GM18520 (cell line): ENCODE measurements at regions not wholly inside any gene's neighbourhood (a gene's known extent, or its start where the extent isn't known, plus 50 kb on each side); places are given as distances from the start of the nearest gene placed in this dataset.
"Not testable (repeated sequence)": the region's sequence is repeated elsewhere in the genome, so short reads cannot be mapped to it uniquely, and the experiment has no call there.

Source experiments
- ATAC-seq: cut with Tn5 transposase; IDR thresholded peaks from one replicate; pipeline ENCODE4 v1.9.1; 2021; ENCODE audit not compliant: unreplicated experiment

DNA sequence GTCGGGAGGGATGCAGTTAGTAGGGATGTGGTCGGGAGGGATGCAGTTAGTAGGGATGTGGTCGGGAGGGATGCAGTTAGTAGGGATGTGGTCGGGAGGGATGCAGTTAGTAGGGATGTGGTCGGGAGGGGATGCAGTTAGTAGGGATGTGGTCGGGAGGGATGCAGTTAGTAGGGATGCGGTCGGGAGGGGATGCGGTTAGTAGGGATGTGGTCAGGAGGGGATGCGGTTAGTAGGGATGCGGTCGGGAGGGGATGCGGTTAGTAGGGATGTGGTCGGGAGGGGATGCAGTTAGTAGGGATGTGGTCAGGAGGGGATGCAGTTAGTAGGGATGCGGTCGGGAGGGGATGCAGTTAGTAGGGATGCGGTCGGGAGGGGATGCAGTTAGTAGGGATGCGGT lies 96.2 kb downstream of the BDH1 start:
- ATAC-seq: not testable (repeated sequence)

DNA sequence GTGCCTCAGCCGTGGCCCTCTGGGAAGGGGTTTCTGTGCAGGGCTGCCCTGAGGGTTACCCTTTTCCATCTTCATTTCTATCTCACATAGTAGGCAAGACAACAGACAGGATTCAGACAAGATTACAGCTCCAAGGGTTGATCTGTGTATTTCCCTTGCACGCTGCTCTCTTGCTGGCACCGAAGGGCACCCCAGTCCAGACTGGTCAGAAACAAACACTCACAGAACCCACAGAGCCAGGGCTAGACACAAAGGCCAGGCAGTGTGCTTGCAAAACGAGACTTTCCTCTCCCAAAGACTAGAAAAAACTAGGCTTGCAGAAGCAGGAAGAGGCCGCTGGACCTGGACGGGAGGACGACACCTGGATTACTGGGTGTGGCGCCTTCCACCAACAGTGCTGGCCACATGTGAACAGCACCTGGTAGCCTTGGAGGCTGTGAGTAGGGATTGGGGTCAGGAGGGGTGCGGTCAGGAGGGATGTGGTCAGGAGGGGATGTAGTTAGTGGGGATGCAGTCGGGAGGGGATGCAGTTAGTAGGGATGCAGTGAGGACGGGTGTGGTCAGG lies 96.8 kb downstream of the BDH1 start:
- no peak for ATAC-seq

DNA sequence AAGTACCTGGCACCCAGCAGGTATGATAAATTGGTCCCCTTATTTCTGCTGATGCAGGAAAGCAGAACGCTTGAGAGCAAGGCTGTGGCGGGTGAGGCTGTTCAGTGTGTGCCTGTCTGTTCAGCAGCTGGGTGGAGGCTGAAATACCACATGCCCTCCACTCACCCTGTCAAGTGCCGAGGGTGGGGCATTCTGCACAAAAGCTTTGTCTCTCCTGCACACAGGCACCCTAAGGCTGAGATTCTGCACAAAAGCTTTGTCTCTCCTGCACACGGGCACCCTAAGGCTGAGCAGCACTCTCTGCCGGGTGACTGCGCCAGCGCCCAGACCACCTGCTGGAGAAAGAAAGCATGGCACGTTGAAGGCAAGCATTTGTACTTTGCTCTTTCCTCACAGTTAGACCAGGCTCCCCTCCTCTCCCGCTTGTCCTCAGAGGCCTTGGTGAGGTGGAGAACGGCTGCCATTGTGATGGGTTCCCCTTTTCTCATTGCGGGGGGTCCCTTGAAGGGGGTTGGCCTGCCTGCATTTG lies 97.5 kb downstream of the BDH1 start:
- no peak for ATAC-seq

DNA sequence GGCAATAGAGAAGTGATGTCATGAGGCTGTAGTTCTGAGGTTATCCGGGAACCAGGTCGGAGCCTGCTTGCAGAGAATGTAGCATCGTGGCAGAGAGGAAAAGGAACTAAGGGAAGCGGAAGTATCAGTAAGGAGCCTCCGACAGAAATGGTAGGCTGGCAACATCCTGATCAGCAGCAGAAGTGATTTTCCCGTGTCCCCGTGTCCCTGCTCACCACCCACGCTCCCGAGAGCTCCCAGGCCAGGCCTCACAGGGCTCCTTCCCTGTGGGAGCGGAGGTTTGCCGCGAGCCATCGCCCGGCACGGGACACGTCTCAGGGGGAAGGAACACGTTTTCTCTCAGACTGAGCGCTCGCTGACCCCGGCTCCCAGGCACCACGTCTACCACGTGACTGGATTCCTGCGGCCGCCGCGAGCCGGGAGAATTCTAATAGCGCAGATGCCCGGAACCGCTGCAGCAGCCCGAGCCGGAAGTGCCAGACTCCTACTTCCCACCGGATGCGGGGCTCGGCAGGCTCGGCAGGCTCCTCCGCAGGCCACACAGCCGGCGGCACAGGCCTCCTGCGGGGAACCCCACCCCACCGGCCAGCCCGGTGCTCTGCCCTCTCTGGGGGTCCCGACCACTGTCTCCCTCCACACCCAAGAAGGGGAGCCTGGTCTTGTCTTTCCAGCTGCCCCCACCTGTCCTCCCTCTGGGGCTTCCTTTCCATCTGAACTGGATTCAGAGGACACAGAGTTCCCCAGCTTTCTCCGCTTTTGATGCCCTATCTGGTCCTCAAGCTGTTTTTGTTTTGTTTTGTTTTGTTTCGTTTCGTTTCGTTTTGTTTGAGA lies 99.3 kb downstream of the BDH1 start:
- no peak for ATAC-seq

DNA sequence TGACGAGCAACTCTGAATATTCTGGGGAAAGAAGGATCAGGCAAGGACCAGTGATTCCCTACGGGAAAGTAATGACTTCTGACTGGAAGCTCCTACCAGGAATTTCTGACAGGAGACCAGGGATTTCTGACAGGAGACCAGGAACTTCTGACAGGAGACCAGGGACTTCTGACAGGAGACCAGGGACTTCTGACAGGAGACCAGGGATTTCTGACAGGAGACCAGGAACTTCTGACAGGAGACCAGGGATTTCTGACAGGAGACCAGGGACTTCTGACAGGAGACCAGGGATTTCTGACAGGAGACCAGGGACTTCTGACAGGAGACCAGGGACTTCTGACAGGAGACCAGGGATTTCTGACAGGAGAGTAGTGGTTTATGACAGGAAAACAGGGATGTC lies 100.9 kb downstream of the BDH1 start:
- ATAC-seq: not testable (repeated sequence)

DNA sequence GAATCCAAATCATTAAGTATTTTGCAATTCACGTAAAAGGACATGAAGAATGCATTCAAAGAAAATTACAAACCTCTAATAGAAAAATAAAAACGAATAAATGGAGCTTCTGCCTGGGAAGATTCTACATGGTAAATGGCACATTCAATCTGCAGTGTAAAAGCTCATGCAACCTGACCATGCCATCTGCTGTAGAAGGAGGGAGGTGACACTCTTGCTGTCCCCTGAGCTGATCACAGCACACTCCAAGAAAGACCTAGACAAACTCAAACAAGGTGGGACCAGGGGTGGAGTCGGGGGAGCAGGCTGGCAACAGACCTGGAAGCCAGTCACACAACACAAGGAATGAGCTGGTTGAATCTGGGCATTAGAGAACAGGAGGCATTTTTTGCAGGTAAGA lies 101.8 kb downstream of the BDH1 start:
- no peak for ATAC-seq

DNA sequence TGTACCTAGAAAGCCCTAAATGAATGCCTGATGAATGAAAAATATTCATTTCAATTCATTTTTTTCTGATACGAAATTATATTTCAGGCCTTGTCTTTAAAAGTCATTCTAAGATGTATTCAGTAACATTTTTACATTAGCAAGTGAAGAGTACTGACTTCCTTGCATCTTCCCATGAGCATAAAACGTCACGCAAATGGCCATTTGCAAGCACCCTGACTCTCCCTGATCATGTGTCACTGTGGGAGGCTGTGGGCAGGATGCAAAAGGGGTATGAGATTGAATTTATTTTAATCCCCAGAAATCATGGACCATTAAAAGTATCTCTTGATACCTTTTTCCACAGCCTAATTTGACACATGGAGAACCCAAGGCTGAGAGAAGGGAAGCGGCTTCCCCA lies 105.0 kb downstream of the BDH1 start:
- ATAC-seq: no peak

DNA sequence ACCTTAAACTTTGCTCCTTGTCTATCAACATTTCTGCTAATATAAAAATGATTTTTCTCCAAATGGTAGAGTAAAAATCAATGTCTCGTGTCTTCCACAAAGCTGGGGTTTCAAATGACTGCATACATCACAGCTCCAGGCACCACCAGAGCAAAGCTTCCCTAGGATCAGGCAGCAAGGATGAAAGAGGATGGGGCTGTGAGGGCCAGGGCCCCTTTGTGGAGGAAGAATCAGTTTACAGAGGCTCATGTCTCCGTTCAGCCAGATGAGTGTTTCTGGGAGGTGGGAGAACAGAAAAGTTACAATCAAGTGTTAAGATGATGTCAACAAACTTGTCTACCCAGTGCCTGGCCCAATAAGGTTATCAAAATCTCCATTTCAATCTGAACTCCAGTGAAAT lies 105.5 kb downstream of the BDH1 start:
- no peak for ATAC-seq

DNA sequence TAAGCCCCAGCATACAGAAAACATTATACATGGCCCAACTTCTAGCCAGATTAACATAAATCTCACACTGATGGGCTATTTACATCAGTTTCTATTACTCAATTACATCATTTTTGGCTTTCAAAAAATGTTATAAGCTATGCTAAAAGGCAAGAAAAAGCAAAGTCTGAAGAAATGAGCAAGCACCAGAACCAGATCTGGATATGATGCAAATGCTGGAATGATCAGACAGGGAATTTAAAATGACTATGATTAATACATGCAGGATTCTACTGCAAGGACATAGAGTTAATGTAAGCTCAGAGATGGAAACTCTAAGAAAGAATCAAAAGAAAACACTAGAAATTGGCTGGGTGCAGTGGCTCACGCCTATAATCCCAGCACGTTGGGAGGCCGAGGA lies 106.6 kb downstream of the BDH1 start:
- ATAC-seq: not testable (repeated sequence)

DNA sequence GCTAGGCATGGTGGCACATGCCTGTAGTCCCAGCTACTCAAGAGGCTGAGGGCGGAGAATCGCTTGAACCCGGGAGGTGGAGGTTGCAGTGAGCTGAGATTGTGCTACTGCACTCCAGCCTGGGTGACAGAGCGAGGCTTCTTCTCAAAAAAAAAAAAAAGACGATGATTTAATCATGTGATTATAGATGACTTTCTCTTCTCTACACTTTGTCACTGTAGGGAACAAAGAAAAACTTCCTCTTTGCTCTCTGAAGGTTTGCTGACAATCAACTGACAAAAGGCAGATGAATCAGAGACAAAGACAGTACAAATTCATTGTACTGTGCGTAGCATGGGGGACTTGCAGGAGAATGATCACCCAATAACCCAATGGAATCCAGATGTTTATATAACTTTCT lies 108.0 kb downstream of the BDH1 start:
- not testable (repeated sequence) for ATAC-seq

DNA sequence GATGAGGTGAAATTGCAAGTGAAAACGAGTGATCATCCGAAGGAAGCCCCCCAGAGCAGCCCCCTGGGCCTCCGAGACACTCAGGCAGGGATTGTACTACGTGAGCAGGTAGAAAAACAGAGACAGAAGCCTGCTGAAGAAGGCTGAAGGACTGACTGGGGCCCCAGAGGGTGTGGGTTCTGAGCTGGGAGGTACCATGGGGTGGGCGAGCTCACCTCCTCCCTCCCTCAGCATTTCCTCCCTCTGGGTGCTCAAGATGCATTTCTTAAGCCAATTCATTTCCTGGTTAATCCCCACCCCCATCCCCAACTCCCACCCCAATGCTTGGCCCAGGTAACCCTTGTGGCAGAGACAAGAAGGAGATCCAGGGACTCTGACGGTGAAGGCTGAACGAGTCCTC lies 108.7 kb downstream of the BDH1 start:
- ATAC-seq: no peak

DNA sequence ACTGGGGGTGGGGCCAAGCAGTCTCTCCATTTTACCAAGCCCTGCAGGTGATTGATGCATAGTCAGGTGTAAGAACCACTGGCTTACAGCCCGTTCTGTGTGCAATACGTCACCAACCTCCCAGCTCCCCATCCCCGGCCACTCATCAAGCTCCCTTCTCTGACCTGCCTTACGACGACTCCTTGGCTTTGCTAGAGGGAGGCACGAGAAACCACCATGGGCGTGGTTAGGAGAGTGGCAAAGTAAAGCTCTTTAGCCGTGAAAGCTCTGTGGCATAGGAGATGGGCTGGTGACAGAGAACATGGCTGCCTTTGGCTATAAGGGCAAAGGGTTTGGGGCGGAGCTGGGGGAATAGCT lies 109.1 kb downstream of the BDH1 start:
- no peak for ATAC-seq

DNA sequence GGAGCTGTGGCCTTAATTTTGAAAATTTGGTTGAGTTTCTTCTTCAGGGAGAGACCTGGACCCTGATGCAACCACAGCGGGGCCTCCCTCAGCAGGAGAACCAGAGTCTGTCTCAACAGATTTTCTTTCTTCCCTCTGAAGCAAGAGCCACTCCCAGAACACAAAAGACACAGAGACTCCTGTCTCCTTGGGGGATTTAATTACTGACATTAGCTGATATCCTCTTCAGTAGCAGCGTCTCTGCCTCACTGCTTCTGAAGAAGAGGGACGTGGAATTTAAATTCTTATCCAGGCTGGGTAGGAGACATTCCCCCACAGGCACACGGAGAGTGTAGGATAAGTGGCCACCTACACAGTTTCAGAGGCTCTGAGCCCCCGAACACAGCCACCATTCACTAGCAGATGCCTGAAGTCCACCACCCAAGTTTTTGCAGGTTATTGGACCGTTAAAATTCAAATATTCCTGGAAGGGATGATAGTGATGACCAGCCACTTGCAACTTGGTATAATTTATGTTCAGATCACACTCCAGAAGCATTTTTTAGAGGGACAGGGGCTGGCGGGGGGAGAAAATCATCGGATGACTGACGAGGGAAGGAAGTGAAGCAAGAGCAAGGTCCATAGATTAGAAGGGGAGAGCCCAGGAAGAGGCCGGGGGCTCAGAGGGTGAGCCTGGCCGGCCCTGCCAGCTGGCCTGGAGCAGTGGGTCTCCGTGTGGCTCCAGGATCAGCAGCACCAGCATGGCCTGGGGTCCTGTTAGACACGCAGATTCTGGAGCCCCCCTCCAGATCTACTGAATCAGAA lies 109.7 kb downstream of the BDH1 start:
- no peak for ATAC-seq

DNA sequence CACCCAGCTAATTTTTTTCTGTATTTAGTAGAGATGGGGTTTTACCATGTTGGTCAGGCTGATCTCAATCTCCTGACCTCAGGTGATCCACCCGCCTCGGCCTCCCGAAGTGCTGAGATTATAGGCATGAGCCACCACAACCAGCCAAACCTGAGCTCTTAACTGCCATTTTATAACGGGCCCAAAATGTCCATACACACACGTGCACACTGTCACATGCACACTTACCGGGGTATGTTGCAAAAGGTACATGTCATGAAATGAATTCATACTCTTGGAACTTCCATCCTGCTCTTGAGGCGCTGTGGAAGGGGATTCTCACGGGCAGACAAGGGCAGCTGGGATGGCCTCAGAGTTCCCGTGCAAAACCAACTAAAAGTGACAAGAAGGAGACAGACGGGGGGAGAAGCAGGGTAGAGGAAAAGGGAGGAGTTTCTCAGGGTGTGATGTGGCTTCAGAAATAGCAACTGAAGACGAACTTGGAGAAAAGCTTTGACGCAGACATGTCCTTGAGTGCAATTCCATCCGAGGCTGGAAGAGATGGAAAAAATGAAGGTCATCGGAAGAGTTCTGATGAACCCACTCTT lies 110.9 kb downstream of the BDH1 start:
- ATAC-seq: no peak

DNA sequence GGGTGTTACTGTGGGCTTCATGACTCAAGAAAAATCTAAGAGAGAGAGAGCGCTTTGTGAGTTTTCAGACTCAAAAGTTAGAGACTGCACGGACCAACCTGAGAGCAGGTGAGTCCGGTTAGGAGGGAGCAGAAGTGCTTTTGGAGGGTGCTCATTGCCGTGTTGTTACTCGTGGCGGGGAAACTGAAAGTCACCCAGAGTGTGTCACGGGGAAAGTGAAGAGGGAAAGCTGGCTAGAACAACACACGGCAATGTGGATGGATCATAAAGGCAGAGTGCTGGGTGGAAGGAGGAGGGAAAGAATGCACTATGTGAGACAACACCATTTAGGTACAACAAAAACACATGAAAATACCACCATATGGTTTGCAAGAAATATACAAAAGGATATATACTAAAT lies 112.3 kb downstream of the BDH1 start:
- ATAC-seq: no peak

DNA sequence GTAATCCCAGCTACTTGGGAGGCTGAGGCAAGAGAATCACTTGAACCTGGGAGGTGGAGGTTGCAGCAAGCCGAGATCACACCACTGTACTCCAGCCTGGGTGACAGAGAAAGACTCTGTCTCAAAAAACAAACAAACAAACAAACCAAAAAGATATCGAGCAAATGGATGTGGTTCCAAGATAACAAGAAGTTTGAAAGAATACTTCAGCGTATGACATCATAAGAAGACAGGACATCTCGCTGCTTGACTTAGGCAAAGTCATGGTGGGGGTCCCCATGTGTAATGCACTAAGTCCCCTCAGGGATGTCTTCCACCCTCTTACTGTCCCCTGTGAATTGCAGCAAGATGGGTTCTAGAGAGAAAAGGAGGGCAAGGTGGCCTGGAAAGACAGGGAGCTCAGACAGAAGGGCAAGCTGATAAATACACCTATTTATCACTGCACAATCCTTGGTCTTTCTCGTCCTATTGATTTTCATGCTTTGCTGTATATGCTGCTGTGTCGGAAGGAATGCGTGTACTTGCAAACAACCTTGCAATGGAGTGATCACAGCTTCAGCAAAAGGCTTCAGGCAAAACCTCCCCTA lies 115.0 kb downstream of the BDH1 start:
- ATAC-seq: no peak

DNA sequence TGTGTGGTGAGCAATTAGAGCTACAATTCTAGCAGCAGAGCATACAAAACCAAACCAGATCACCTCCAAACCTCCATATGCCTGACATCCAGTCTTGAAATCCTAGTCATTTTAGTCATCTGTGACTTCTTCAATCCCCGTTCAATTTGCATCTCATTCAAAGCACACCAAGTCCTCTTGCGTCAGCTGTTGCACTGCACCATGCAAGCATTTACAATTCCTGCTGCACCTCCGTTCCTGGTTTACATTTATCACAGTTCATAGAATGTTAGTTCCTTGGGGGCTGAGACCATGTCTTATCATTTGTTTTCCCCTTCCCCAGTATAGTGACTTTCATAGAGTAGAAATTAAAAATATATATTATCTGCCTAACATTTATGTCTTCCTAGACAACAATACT lies 116.9 kb downstream of the BDH1 start:
- ATAC-seq: no peak

DNA sequence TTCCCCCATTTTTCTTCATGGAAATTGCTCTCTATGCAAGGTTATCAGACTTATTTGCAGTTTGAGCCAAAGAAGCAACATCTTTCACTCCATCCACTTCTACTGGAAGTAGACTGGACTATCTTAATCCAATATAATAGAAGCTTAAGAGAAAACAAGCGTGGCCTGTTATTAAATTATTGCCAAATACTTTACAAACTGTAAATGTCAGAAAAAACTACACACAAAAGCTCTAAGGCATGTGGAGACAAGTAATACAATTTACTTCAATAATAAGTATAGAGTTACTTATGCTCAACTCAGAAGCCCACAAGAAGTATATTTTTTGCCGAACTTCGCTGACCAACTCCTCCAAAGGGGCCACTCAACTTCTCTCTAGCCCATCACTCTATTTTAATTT lies 120.3 kb downstream of the BDH1 start:
- ATAC-seq: no peak

DNA sequence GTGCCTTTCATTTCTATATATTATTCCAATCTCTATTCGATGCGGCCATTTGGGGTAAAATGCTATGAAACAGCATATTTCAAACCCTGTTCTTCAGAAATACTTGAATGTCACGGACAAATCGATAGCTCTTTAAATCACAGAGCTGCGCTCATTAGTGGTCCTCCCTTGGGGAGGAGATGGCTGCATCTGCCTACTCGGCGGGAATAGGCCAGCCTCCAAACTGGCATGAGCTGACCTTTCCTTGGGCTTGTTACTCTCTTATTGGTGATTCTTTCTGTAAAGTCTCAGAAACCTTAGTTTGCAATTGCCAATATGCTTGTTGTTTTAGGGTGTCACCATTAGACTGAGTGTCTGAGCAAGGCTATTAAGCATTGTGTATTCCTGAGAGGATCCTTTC lies 120.9 kb downstream of the BDH1 start:
- ATAC-seq: no peak

DNA sequence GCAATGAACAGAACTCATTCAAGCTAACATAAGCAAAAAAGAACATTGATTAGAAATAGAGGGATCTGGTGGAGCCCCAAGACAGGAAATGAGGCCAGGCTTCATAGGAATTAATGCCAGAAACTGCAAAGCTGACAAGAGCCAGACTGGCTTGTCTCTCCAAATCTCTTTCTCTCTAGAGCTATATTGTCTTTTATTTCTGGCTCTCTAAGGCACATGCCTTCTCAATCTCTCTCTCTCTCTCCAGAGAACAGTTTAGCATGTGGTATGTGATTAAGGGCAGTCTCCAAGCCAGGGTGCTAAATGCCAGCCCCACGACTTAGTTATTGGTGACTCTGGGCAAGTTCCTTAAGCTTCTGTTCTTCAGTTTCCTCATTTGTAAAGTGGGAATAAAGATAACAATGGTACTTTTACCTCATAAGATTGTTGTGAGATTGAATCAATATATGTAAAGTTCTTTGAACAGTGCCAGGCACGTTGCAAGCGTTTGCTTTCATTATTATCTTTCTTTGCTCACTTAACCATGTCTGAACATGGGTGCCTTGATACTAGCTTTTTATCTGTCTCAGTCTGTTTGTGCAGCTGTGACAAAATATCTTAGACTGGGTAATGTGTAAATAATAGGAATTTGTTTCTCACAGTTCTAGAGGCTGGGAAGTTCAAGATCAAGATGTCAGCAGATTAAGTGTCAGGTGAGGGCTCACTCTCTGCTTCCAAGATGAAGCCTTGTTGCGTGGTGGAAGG lies 123.2 kb downstream of the BDH1 start:
- ATAC-seq: no peak
